ENCODE measurements at regions not wholly inside any gene's neighbourhood (a gene's known extent, or its start where the extent isn't known, plus 50 kb on each side); places are given as distances from the start of the nearest gene placed in this dataset.
A peak's percentile ranks its signal among the peaks of the same experiment; 100 is the strongest.

DNA sequence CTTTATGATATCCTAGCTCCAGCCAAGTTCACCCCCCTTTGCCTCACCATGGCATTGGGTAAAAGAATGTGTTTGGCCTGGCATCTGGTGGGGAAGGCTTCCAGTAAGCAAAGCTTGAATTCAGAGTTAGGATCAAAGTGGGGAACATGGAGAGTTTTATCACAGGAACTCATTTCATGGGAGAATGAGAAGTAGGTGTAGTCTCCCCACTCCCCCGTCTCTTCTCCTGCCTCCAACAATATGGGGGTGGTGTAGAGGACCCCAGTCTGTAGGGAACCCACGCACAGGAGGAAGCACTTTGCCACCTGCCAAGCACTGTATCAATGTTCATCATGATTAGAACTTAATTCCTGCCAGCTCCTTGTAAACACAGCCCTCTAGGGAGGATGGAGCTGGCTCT lies 200.5 kb downstream of the UACA start:
- Histone ChIP-seq H3K27me3 (replicated peaks; ENCODE audit: insufficient read depth, low read depth, low read length, poor library complexity) (no peaks in the 10 kb centered on the region), H3K36me3 (ENCODE audit: insufficient read depth, low read length, poor library complexity, severe bottlenecking) (no peaks in the 10 kb centered on the region), H3K9me3 (ENCODE audit: low read depth, low read length, poor library complexity, severe bottlenecking) (no peaks in the 10 kb centered on the region), H3K27ac (ENCODE audit: low read depth, low read length, poor library complexity, severe bottlenecking) (no peak overlapping the region), H3K4me1 (ENCODE audit: insufficient read depth, low read length, poor library complexity, severe bottlenecking) (peaks cover 5% of the 10 kb centered on the region), H3K4me3 (ENCODE audit: low read depth, low read length, poor library complexity, severe bottlenecking) (no peak overlapping the region)
- POLR2A ChIA-PET (ENCODE audit: low non-redundant PET) = no interaction called here
- DNase-seq (ENCODE audit: low spot score) = no peak
- intact Hi-C loops (cut with micrococcal nuclease; ENCODE audit: unreplicated experiment) = no loop called here
- no TSS peak for BruUV-seq (replicated peaks)
- CTCF ChIA-PET = no interaction called here
- TF ChIP-seq, protein P1, sequence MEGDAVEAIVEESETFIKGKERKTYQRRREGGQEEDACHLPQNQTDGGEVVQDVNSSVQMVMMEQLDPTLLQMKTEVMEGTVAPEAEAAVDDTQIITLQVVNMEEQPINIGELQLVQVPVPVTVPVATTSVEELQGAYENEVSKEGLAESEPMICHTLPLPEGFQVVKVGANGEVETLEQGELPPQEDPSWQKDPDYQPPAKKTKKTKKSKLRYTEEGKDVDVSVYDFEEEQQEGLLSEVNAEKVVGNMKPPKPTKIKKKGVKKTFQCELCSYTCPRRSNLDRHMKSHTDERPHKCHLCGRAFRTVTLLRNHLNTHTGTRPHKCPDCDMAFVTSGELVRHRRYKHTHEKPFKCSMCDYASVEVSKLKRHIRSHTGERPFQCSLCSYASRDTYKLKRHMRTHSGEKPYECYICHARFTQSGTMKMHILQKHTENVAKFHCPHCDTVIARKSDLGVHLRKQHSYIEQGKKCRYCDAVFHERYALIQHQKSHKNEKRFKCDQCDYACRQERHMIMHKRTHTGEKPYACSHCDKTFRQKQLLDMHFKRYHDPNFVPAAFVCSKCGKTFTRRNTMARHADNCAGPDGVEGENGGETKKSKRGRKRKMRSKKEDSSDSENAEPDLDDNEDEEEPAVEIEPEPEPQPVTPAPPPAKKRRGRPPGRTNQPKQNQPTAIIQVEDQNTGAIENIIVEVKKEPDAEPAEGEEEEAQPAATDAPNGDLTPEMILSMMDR (conservative IDR thresholded peaks at IDR 0.05; ENCODE audit: low read depth, low read length) = no peak
- no peak for TF ChIP-seq EZH2 (IDR thresholded peaks at IDR 0.05; ENCODE audit: borderline replicate concordance, low read depth, low read length, poor library complexity, severe bottlenecking)

DNA sequence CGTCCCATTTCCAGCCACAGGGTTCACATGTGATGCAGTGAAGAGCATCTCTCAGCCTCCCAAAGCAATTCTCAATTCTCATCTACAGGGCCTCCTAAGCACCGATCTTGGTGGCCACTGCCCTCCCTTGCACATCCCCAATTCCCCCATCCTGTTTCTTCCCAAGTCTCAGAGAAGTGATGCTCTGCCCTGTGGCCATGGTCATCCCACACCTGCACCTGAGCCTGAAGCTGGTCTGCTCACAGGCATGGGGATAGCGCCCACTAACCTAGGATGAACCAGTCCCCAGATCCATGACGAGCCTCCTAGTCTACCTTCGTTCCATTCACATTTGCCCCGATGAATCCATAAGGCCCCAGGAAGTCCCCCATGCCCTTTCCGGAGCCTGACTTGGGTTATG lies 201.5 kb downstream of the UACA start:
- POLR2A ChIA-PET (ENCODE audit: low non-redundant PET) = no interaction called here
- BruUV-seq (replicated peaks) = no TSS peak
- no peak overlapping the region for H3K27ac ChIP-seq (ENCODE audit: low read depth, low read length, poor library complexity, severe bottlenecking)
- H3K4me3 ChIP-seq (ENCODE audit: low read depth, low read length, poor library complexity, severe bottlenecking) = no peak overlapping the region
- CTCF ChIA-PET = no interaction called here
- H3K27me3 ChIP-seq (replicated peaks; ENCODE audit: insufficient read depth, low read depth, low read length, poor library complexity) = no peaks in the 10 kb centered on the region
- no peaks in the 10 kb centered on the region for H3K9me3 ChIP-seq (ENCODE audit: low read depth, low read length, poor library complexity, severe bottlenecking)
- intact Hi-C loops (cut with micrococcal nuclease; ENCODE audit: unreplicated experiment) = no loop called here
- no peaks in the 10 kb centered on the region for H3K36me3 ChIP-seq (ENCODE audit: insufficient read depth, low read length, poor library complexity, severe bottlenecking)
- peaks cover 5% of the 10 kb centered on the region for H3K4me1 ChIP-seq (ENCODE audit: insufficient read depth, low read length, poor library complexity, severe bottlenecking)
- no peak for DNase-seq (ENCODE audit: low spot score)
- TF ChIP-seq, protein P1 (conservative IDR thresholded peaks at IDR 0.05; ENCODE audit: low read depth, low read length) = no peak
- TF ChIP-seq EZH2 (IDR thresholded peaks at IDR 0.05; ENCODE audit: borderline replicate concordance, low read depth, low read length, poor library complexity, severe bottlenecking) = no peak

DNA sequence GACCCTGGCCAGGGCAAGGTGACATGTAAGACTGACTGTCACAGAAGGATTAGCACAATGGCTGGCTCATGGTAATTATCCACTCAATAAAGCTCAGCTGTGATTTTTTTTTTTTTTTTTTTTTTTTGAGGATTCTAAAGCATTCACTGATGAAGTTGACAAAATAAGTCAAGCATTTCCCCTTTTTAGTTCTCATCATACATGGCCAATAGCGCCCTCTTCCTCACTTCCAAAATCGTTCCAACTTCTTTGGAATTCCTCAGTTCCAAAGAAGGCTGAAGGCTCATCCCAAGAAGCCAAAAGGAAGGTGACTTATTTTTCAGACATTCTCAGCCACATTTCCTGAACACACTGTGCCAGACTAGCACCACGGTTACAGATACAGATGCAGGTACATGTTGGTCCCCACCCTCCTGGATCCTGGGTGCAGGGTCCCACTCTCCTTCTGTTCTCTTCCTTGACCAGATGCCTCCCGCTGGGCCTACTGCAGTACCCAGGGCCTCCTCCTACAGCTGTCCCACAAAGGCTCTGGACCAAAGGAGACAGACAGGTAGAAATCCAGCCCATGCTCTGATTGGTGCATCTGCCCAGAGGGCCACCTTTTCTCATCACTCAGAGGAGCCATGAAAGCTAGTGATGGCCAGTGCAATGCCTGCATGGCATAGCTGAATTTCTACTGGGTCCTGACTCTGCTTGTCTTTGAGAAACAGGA lies 202.6 kb downstream of the UACA start:
- Histone ChIP-seq H3K27ac (ENCODE audit: low read depth, low read length, poor library complexity, severe bottlenecking) (no peak overlapping the region), H3K27me3 (replicated peaks; ENCODE audit: insufficient read depth, low read depth, low read length, poor library complexity) (no peaks in the 10 kb centered on the region), H3K4me1 (ENCODE audit: insufficient read depth, low read length, poor library complexity, severe bottlenecking) (peaks cover 5% of the 10 kb centered on the region), H3K36me3 (ENCODE audit: insufficient read depth, low read length, poor library complexity, severe bottlenecking) (no peaks in the 10 kb centered on the region), H3K4me3 (ENCODE audit: low read depth, low read length, poor library complexity, severe bottlenecking) (no peak overlapping the region), H3K9me3 (ENCODE audit: low read depth, low read length, poor library complexity, severe bottlenecking) (no peaks in the 10 kb centered on the region)
- intact Hi-C loops (cut with micrococcal nuclease; ENCODE audit: unreplicated experiment) = no loop called here
- DNase-seq (ENCODE audit: low spot score) = no peak
- no TSS peak for BruUV-seq (replicated peaks)
- TF ChIP-seq EZH2 (IDR thresholded peaks at IDR 0.05; ENCODE audit: borderline replicate concordance, low read depth, low read length, poor library complexity, severe bottlenecking) = no peak
- TF ChIP-seq, protein P1 (conservative IDR thresholded peaks at IDR 0.05; ENCODE audit: low read depth, low read length) = 0 out of 2 replicates have a peak, but pooled peaks have one; percentile 31
- ChIA-PET CTCF (no interaction called here), POLR2A (ENCODE audit: low non-redundant PET) (interaction anchor here (0.6 kb wide), 1 partner anchor 828 kb away, joined by 4 read pairs; no protein-coding TSS in a partner anchor)

Measured in A673 (cell line).